GM19023 (cell line): ENCODE measurements at regions not wholly inside any gene's neighbourhood (a gene's known extent, or its start where the extent isn't known, plus 50 kb on each side); places are given as distances from the start of the nearest gene placed in this dataset.
A peak's percentile ranks its signal among the peaks of the same experiment; 100 is the strongest.
"Not testable (repeated sequence)": the region's sequence is repeated elsewhere in the genome, so short reads cannot be mapped to it uniquely, and the experiment has no call there.

Experiments used
- ATAC-seq: cut with Tn5 transposase; IDR thresholded peaks from one replicate; pipeline ENCODE4 v1.9.1; 2021; ENCODE audit warnings: mild to moderate bottlenecking, moderate library complexity; ENCODE audit not compliant: unreplicated experiment

GRCh38 chr3:74295479-74295878, 319.0 kb downstream of the CNTN3 start:
- ATAC-seq = no peak

GRCh38 chr3:74288761-74289160, 325.7 kb downstream of the CNTN3 start:
- ATAC-seq = no peak

GRCh38 chr3:74287557-74287956, 326.9 kb downstream of the CNTN3 start:
- ATAC-seq = no peak

- no peak for ATAC-seq
These were observed 332.3 kb downstream of the CNTN3 start for GRCh38 chr3:74282202-74282601.

GRCh38 chr3:74281705-74282104, 332.8 kb downstream of the CNTN3 start:
- no peak for ATAC-seq

- no peak for ATAC-seq
These were observed 340.7 kb downstream of the CNTN3 start for GRCh38 chr3:74273555-74274402.

- ATAC-seq = no peak
These were observed 341.4 kb downstream of the CNTN3 start for GRCh38 chr3:74273091-74273490.

GRCh38 chr3:74271541-74271940, 342.9 kb downstream of the CNTN3 start:
- ATAC-seq = no peak

GRCh38 chr3:74269689-74270088, 344.8 kb downstream of the CNTN3 start:
- no peak for ATAC-seq

GRCh38 chr3:74268753-74269152, 345.7 kb downstream of the CNTN3 start:
- ATAC-seq = no peak

GRCh38 chr3:74267588-74268184, 346.8 kb downstream of the CNTN3 start:
- ATAC-seq = peak; percentile 71

- ATAC-seq = no peak
These were observed 347.3 kb downstream of the CNTN3 start for GRCh38 chr3:74267131-74267530.

- no peak for ATAC-seq
These were observed 349.4 kb downstream of the CNTN3 start for GRCh38 chr3:74265069-74265468.

GRCh38 chr3:74263031-74263430, 351.4 kb downstream of the CNTN3 start:
- ATAC-seq = no peak

GRCh38 chr3:74233091-74233490, 381.4 kb downstream of the CNTN3 start:
- ATAC-seq = no peak

- ATAC-seq = no peak
These were observed 397.0 kb downstream of the CNTN3 start for GRCh38 chr3:74217467-74217866.

GRCh38 chr3:74214286-74214685, 400.2 kb downstream of the CNTN3 start:
- no peak for ATAC-seq

- ATAC-seq = no peak
These were observed 403.7 kb downstream of the CNTN3 start for GRCh38 chr3:74210739-74211138.

- no peak for ATAC-seq
These were observed 413.5 kb downstream of the CNTN3 start for GRCh38 chr3:74200952-74201351.

GRCh38 chr3:74178664-74179063, 435.8 kb downstream of the CNTN3 start:
- not testable (repeated sequence) for ATAC-seq

- ATAC-seq = no peak
These were observed 441.4 kb downstream of the CNTN3 start for GRCh38 chr3:74173090-74173489.

GRCh38 chr3:74167926-74168325, 446.5 kb downstream of the CNTN3 start:
- no peak for ATAC-seq
